SW480 (cell line): ENCODE measurements at regions not wholly inside any gene's neighbourhood (a gene's known extent, or its start where the extent isn't known, plus 50 kb on each side); places are given as distances from the start of the nearest gene placed in this dataset.
"Not testable (repeated sequence)": the region's sequence is repeated elsewhere in the genome, so short reads cannot be mapped to it uniquely, and the experiment has no call there.

ENCODE experiments used
- DNase-seq: peaks from one replicate; pipeline ENCODE4 v3.0.0-alpha.2; 2016; ENCODE audit warnings: low spot score

GRCh38 chr5:148880197-148880596 lies 53.8 kb downstream of the ADRB2 start:
- DNase-seq = no peak

- no peak for DNase-seq
Observed at GRCh38 chr5:148880696-148881095, 54.3 kb downstream of the ADRB2 start.

- DNase-seq = no peak
Observed at GRCh38 chr5:148882332-148882731, 55.9 kb downstream of the ADRB2 start.

GRCh38 chr5:148884339-148885020 lies 58.1 kb downstream of the ADRB2 start:
- no peak for DNase-seq

- no peak for DNase-seq
Observed at GRCh38 chr5:148887123-148887881, 60.9 kb downstream of the ADRB2 start.

GRCh38 chr5:148889936-148890335 lies 63.5 kb downstream of the ADRB2 start:
- not testable (repeated sequence) for DNase-seq

GRCh38 chr5:148895441-148895840 lies 69.0 kb downstream of the ADRB2 start:
- DNase-seq = not testable (repeated sequence)

GRCh38 chr5:148897842-148898241 lies 71.4 kb downstream of the ADRB2 start:
- no peak for DNase-seq

GRCh38 chr5:148898413-148899075 lies 72.1 kb downstream of the ADRB2 start:
- no peak for DNase-seq

- no peak for DNase-seq
Observed at GRCh38 chr5:148899993-148900392, 73.6 kb downstream of the ADRB2 start.

GRCh38 chr5:148902478-148902877 lies 76.1 kb downstream of the ADRB2 start:
- DNase-seq = no peak

- DNase-seq = no peak
Observed at GRCh38 chr5:148903587-148903986, 77.2 kb downstream of the ADRB2 start.

GRCh38 chr5:148904440-148904839 lies 78.0 kb downstream of the ADRB2 start:
- DNase-seq = no peak

GRCh38 chr5:148905541-148905940 lies 79.1 kb downstream of the ADRB2 start:
- DNase-seq = no peak

- no peak for DNase-seq
Observed at GRCh38 chr5:148906968-148907367, 80.6 kb downstream of the ADRB2 start.

GRCh38 chr5:148909040-148909439 lies 82.6 kb downstream of the ADRB2 start:
- DNase-seq = no peak

- peak; percentile 95 for DNase-seq
Observed at GRCh38 chr5:148909766-148910165, 83.4 kb downstream of the ADRB2 start.

- DNase-seq = peak; percentile 53
Observed at GRCh38 chr5:148910216-148910615, 83.8 kb downstream of the ADRB2 start.

- DNase-seq = peak; percentile 97
Observed at GRCh38 chr5:148910686-148911361, 84.4 kb downstream of the ADRB2 start.

GRCh38 chr5:148911386-148911785 lies 85.0 kb downstream of the ADRB2 start:
- DNase-seq = no peak

GRCh38 chr5:148912146-148912545 lies 85.7 kb downstream of the ADRB2 start:
- DNase-seq = no peak

GRCh38 chr5:148912714-148913398 lies 86.4 kb downstream of the ADRB2 start:
- DNase-seq = peak; percentile 92
